Adrenal gland (tissue), 5 donors: ENCODE measurements at regions not wholly inside any gene's neighbourhood (a gene's known extent, or its start where the extent isn't known, plus 50 kb on each side); places are given as distances from the start of the nearest gene placed in this dataset.

ENCODE experiments used
- POLR2A ChIP-seq, 2 donors: fragments of 450-650 bp; IDR thresholded peaks; one replicate each; pipeline ENCODE4 v1.6.1; 2017; ENCODE audit warnings: antibody characterized with exemption in 2 of 2, mild to moderate bottlenecking in 2 of 2, moderate library complexity in 1 of 2
- TF ChIP-seq, protein P1 (sequence below), 6 experiments: fragments of 450-650 bp in 4 of 6; fragments of 200-600 bp in 2 of 6; sonication (generic) in 1 of 6; IDR thresholded peaks; 1 replicate in 5 of 6; 2 replicates in 1 of 6; pipeline versions ENCODE4 v1.5.1 to v1.8.0; 2016 to 2021; ENCODE audit warnings: antibody characterized with exemption in 6 of 6, mild to moderate bottlenecking in 2 of 6, moderate library complexity in 1 of 6
- donor health status: DM: no; HTN: no; CAD: no.

DNA sequence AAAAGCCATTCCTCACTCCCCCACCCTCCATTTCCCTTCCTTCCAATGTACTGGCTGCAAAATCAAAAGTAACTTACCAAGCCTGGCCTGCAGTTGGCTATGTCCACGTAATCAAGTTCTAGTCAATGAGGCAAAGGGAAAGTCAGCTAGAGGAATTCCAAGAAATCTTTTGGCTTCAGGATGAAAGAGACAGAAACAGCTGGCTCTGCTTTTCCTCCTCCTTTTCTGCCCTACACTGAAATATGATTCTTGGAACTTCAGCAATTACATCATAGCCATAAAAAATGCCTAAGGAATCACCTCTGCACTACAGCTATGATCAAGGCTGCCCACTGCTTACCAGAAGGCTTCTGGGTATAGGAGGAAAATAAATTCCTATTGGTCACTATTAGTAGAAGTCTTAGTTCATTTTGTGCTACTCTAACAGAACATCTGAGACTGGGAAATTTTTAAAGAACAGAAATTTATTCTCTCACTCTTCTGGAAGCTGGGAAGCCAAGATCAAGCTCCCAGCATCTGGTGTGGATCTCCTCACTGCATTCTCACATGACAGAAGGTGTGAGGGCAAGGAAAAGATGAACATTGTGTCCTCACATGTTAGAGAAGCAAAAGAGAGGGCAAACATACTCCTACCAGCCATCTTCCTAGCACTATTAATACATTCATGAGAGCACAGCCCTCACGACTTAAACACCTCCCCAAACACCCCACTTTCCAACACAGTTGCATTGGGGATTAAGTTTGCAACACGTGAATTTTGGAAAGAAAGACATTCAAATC lies 219.9 kb downstream of the TMX3 start:
- TF ChIP-seq, protein P1, sequence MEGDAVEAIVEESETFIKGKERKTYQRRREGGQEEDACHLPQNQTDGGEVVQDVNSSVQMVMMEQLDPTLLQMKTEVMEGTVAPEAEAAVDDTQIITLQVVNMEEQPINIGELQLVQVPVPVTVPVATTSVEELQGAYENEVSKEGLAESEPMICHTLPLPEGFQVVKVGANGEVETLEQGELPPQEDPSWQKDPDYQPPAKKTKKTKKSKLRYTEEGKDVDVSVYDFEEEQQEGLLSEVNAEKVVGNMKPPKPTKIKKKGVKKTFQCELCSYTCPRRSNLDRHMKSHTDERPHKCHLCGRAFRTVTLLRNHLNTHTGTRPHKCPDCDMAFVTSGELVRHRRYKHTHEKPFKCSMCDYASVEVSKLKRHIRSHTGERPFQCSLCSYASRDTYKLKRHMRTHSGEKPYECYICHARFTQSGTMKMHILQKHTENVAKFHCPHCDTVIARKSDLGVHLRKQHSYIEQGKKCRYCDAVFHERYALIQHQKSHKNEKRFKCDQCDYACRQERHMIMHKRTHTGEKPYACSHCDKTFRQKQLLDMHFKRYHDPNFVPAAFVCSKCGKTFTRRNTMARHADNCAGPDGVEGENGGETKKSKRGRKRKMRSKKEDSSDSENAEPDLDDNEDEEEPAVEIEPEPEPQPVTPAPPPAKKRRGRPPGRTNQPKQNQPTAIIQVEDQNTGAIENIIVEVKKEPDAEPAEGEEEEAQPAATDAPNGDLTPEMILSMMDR (IDR thresholded peaks at IDR 0.05) = no peak
- no peak for TF ChIP-seq POLR2A (IDR thresholded peaks at IDR 0.05)
